Activated T-cell treated with anti-CD3 and anti-CD28 coated beads, Interleukin-2, amount 50 U/mL, for 72 hours (primary cell): ENCODE measurements at regions not wholly inside any gene's neighbourhood (a gene's known extent, or its start where the extent isn't known, plus 50 kb on each side); places are given as distances from the start of the nearest gene placed in this dataset.
A peak's percentile ranks its signal among the peaks of the same experiment; 100 is the strongest.

Source experiments
- ATAC-seq, 2 donors: fragments of 150-1000 bp; cut with Tn5 transposase; replicated peaks in 1 of 2; 2 replicates each; pipeline ENCODE4 v1.10.0; 2021; ENCODE audit warnings: moderate library complexity in 2 of 2, mild to moderate bottlenecking in 1 of 2
- DNase-seq, 2 donors: peaks; one replicate each; pipeline ENCODE4 v3.0.0; 2021 to 2022; ENCODE audit warnings: mixed read lengths in 1 of 2
- H3K27ac Mint-ChIP-seq: one replicate; pipeline ENCODE4 v1.8.0; 2022; ENCODE audit warnings: mild to moderate bottlenecking, moderate library complexity, mixed read lengths
- H3K27me3 Mint-ChIP-seq: one replicate; pipeline ENCODE4 v1.8.0; 2022; ENCODE audit warnings: low read depth, mixed read lengths
- H3K36me3 Mint-ChIP-seq, 2 donors: one replicate each; pipeline ENCODE4 v1.8.0; 2022; ENCODE audit warnings: mixed read lengths in 2 of 2, mild to moderate bottlenecking in 1 of 2; ENCODE audit not compliant: insufficient read depth in 2 of 2
- H3K4me1 Mint-ChIP-seq: one replicate; pipeline ENCODE4 v1.8.0; 2022; ENCODE audit warnings: low read depth, mixed read lengths
- H3K4me3 Mint-ChIP-seq, 2 donors: one replicate each; pipeline ENCODE4 v1.8.0; 2022; ENCODE audit warnings: mild to moderate bottlenecking in 2 of 2, mixed read lengths in 2 of 2, moderate library complexity in 2 of 2
- H3K9me3 Mint-ChIP-seq, 2 donors: one replicate each; pipeline ENCODE4 v1.8.0; 2022; ENCODE audit warnings: mixed read lengths in 2 of 2

DNA sequence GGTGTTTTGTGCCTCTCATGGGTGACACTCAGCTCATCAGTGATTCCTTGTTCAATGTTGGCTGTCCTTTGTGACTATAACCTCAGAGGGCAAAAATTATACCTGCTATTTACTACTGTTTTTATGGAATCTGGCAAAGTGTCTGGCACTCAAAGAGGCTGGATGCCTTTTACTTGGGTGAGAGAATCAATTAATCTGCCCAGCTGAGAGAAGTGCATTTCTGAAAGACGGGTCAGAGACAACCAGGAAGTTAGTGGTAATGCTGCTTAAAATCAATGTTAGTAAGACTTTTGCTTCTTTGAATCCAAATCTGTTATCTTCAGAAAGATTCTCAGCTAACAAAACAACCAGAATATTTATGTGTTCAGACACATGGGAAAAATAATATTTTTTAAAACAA lies 436.2 kb upstream of the SUCLG2 start:
- H3K27ac Mint-ChIP-seq = peak overlapping the region; percentile 69
- ATAC-seq = no peak
- DNase-seq = no peak
- no peaks in the 10 kb centered on the region for H3K9me3 Mint-ChIP-seq
- H3K36me3 Mint-ChIP-seq = no peaks in the 10 kb centered on the region
- peak overlapping the region in 1 of 2 donors; percentile 57 for H3K4me3 Mint-ChIP-seq
- H3K4me1 Mint-ChIP-seq = peaks cover 48% of the 10 kb centered on the region
- H3K27me3 Mint-ChIP-seq = peaks cover 7% of the 10 kb centered on the region

DNA sequence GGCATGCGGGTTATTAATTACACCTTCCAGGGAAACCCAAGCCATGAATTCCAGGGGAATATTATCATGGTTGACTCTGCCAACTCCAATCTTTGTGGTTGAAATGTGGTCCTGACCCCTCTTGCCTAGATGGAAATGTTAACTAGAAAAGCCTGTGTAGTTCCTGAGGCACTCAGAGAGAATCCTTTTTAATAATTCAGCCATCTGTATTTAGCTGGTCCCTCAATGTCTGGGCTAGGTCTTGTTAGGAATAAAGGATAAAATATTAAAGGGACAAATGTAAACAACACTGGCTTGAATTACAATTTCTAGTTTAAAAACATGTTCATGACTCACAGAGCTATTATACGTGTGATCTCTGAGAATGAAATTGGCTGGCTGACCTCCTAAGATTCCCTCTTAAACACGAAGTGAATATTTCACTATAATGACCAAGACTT lies 435.2 kb upstream of the SUCLG2 start:
- H3K27ac Mint-ChIP-seq = no peak overlapping the region
- no peak for ATAC-seq
- H3K36me3 Mint-ChIP-seq = no peaks in the 10 kb centered on the region
- H3K9me3 Mint-ChIP-seq = peaks cover 0 to 2% of the 10 kb centered on the region in 2 donors
- peaks cover 7% of the 10 kb centered on the region for H3K27me3 Mint-ChIP-seq
- H3K4me1 Mint-ChIP-seq = peaks cover 50% of the 10 kb centered on the region
- H3K4me3 Mint-ChIP-seq = peak overlapping the region in 1 of 2 donors; percentile 31
- no peak for DNase-seq

DNA sequence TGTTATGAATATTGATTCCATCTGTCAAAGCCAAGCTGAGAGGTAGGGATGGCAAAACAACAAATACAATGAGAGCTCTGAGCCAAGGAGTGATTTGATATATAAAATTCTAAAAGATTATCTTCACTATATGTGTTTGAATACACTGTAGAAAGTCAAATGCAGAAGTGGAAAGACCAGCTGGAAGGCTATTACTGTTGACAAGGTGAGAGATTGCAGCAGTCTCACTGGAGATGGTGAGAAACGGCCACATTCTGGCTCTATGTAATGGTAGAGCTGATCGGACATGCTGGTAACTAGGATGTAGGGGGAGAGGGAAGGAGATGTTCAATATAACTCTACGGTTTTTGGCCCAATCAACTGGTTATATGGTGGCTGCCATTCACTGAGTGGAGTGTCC lies 434.2 kb upstream of the SUCLG2 start:
- H3K36me3 Mint-ChIP-seq = no peaks in the 10 kb centered on the region
- ATAC-seq (no peak), DNase-seq (no peak)
- peaks cover 7% of the 10 kb centered on the region for H3K27me3 Mint-ChIP-seq
- H3K4me1 Mint-ChIP-seq = peaks cover 50% of the 10 kb centered on the region
- H3K9me3 Mint-ChIP-seq = peaks cover 0 to 2% of the 10 kb centered on the region in 2 donors
- peak overlapping the region in 1 of 2 donors; percentile 22 for H3K4me3 Mint-ChIP-seq
- H3K27ac Mint-ChIP-seq = no peak overlapping the region

DNA sequence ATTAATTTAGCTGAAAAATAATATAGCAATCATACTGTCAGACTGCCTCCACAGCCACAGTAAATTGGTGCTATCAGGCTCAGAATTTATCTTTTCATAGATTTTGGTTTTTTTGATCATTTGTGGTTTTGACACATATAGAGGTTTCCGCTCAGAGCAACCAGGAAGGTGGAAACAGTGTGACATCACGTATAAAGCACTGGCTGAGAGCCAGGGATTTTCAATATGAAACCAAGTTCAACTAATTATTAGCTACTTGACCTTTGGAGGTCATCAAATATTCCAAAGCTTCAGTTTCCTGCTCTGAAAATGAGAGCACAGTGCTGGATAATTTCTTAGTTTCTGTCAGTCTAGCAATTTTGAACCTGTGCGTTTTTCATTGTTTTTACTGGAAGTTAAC lies 433.8 kb upstream of the SUCLG2 start:
- ATAC-seq (peak in 1 of 2 donors; percentile 28), DNase-seq (peak; percentile 7 to 17)
- Mint-ChIP-seq H3K9me3 (peaks cover 0 to 2% of the 10 kb centered on the region in 2 donors), H3K4me1 (peaks cover 50% of the 10 kb centered on the region), H3K27ac (no peak overlapping the region), H3K36me3 (no peaks in the 10 kb centered on the region), H3K4me3 (peak overlapping the region in 1 of 2 donors; percentile 22), H3K27me3 (peaks cover 7% of the 10 kb centered on the region)

DNA sequence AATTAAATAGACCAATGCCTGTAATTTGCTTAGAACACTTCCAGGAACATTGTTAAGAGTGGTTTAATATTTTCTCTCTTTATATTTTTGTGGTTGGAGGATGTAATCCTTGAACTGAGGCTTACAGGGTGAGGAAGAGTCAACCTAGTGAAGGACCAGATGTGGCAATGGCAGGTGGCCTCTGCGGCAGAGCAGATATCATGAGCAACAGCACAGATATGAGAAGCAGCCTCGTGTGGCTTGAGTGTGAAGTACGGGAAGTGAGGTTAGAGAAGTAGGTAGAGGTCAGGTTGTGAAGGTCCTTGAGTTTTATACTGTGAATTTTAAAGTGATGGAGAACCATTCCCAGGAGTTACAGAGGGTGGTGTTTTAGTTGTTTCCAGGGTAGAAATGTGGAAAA lies 417.6 kb upstream of the SUCLG2 start:
- Mint-ChIP-seq H3K4me3 (no peak overlapping the region), H3K9me3 (peaks cover 7 to 19% of the 10 kb centered on the region in 2 donors), H3K27me3 (no peaks in the 10 kb centered on the region), H3K4me1 (no peaks in the 10 kb centered on the region), H3K36me3 (peaks cover 9 to 11% of the 10 kb centered on the region in 2 donors), H3K27ac (no peak overlapping the region)
- DNase-seq = no peak
- no peak for ATAC-seq

DNA sequence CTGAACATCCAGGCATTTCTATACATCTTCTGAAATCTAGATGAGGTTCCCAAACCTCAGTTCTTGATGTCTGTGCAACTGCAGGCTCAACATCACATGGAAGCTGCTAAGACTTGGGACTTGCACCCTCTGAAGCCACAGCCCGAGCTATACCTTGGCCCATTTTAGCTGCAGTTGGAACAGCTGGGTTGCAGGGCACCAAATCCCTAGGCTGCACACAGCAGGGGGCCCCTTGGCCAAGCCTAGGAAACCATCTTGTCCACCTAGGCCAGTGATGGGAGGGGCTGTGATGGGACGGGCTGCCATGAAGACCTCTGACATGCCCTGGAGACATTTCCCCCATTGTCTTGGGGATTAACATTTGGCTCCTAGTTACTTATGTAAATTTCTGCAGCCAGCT lies 415.8 kb upstream of the SUCLG2 start:
- no peaks in the 10 kb centered on the region for H3K4me1 Mint-ChIP-seq
- H3K9me3 Mint-ChIP-seq = peaks cover 6 to 19% of the 10 kb centered on the region in 2 donors
- H3K4me3 Mint-ChIP-seq = no peak overlapping the region
- peaks cover 8 to 11% of the 10 kb centered on the region in 2 donors for H3K36me3 Mint-ChIP-seq
- no peak for ATAC-seq
- no peaks in the 10 kb centered on the region for H3K27me3 Mint-ChIP-seq
- no peak overlapping the region for H3K27ac Mint-ChIP-seq
- no peak for DNase-seq

DNA sequence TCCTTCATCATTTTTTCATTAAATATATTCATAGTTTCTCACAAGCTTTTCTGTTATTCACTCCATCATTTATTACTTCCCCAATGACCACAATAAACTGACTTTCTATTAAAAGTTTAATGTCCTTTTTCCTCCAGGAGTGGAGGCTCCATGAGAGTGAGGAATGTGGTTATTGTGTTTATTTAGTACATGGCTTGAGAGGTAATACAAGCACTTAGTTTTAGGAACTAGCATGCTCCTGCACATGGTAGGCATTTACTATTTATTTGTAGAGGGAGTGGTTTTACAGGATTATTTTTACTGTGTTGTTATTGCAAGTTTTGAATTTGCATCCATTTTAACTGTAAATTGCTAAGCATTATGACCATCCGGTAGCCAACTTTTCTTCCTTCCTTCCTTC lies 412.9 kb upstream of the SUCLG2 start:
- H3K9me3 Mint-ChIP-seq = peaks cover 6 to 16% of the 10 kb centered on the region in 2 donors
- DNase-seq (no peak), ATAC-seq (no peak)
- no peak overlapping the region for H3K27ac Mint-ChIP-seq
- H3K4me1 Mint-ChIP-seq = no peaks in the 10 kb centered on the region
- peaks cover 5 to 9% of the 10 kb centered on the region in 2 donors for H3K36me3 Mint-ChIP-seq
- H3K4me3 Mint-ChIP-seq = no peak overlapping the region
- no peaks in the 10 kb centered on the region for H3K27me3 Mint-ChIP-seq

DNA sequence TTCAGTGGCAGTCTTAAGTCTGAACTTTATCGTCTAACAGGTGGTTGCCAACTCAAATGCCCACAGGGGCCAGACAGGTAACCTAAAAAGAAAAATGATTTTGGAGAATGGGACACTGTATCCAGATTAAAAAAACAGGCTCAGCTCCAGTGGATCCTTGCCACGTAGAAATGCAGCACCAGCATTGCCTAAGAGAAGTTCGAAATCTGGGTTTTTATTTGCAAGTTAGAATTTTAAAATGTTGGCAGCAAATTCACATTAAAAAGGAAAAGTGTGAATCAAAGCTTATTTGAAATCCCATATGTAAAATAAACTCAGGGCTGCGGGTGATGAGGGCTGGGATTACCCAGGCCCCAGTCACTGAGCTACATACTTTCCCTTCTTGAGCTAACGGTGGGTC lies 408.5 kb upstream of the SUCLG2 start:
- no peaks in the 10 kb centered on the region for H3K9me3 Mint-ChIP-seq
- DNase-seq = no peak
- H3K27ac Mint-ChIP-seq = no peak overlapping the region
- peaks cover 31% of the 10 kb centered on the region for H3K4me1 Mint-ChIP-seq
- H3K36me3 Mint-ChIP-seq = no peaks in the 10 kb centered on the region
- H3K27me3 Mint-ChIP-seq = no peaks in the 10 kb centered on the region
- no peak for ATAC-seq
- H3K4me3 Mint-ChIP-seq = no peak overlapping the region

DNA sequence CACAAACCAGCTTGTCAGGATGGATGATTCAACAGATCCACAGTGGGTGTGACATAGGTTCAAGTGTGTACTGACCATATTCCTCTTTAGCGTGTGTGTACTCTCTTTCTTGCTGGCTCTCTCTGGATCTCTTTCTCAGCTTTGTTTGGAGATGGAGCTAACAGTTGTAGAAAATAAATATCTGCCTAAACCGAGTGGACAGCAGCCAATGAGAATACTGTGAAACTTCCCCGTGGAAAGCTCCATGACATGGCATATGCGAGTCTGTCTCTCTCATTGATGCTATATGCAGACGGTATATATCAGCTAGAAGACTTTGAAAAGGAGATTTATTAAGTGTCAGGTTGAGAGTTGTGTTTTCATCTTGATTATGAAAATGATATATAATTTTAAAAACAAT lies 406.5 kb upstream of the SUCLG2 start:
- Mint-ChIP-seq H3K9me3 (no peaks in the 10 kb centered on the region), H3K27ac (no peak overlapping the region), H3K36me3 (no peaks in the 10 kb centered on the region), H3K27me3 (no peaks in the 10 kb centered on the region), H3K4me1 (peaks cover 45% of the 10 kb centered on the region), H3K4me3 (no peak overlapping the region)
- ATAC-seq (no peak), DNase-seq (no peak)

DNA sequence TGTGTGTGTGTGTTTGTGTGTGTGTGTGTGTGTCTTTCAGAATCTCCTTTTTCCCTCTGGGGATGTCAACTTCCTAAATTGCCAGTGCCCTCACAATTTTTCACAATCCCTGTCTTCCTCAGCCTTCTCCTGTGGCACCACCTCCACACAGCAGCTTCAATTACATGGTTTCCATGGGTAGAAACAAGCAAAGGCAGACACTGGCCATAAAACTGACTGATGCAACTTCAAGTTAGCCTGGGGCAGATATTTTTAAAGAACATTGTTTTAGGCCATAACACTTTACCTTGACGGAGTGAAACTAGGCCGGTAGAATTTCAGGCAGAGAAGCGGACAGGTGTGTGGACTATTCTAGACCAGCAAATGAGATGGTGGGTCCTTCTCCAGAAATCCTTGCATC lies 405.8 kb upstream of the SUCLG2 start:
- Mint-ChIP-seq H3K9me3 (no peaks in the 10 kb centered on the region), H3K36me3 (no peaks in the 10 kb centered on the region), H3K27ac (no peak overlapping the region), H3K4me1 (peaks cover 47% of the 10 kb centered on the region), H3K27me3 (no peaks in the 10 kb centered on the region), H3K4me3 (no peak overlapping the region)
- no peak for ATAC-seq
- no peak for DNase-seq

DNA sequence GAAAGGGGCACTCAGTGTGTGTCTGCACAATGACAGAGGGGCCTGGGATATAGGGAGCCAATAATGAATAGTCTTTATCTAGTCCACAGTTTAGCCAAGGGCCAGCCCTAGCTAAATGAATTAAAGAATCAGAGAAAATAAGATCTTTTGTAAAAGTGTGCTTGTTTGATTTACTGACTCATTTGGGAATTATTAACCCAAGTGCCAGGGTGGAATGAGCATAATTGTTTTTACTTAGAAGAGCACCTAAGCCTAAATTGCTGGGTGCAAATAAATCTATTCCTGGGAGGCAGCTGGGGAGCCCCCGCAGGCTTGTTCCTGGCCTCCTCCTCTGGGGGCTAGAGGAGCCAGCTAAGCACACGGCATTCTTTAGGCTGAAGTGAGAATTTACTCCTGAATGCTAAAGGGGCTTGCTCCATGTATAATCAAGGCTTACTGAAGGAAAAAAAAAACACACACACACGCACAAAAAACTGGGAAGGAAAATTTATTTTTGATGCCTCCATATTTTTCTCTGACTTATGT lies 405.3 kb upstream of the SUCLG2 start:
- Mint-ChIP-seq H3K4me3 (no peak overlapping the region), H3K9me3 (no peaks in the 10 kb centered on the region), H3K27ac (no peak overlapping the region), H3K27me3 (no peaks in the 10 kb centered on the region), H3K36me3 (no peaks in the 10 kb centered on the region), H3K4me1 (peaks cover 47% of the 10 kb centered on the region)
- DNase-seq = no peak
- ATAC-seq = no peak

DNA sequence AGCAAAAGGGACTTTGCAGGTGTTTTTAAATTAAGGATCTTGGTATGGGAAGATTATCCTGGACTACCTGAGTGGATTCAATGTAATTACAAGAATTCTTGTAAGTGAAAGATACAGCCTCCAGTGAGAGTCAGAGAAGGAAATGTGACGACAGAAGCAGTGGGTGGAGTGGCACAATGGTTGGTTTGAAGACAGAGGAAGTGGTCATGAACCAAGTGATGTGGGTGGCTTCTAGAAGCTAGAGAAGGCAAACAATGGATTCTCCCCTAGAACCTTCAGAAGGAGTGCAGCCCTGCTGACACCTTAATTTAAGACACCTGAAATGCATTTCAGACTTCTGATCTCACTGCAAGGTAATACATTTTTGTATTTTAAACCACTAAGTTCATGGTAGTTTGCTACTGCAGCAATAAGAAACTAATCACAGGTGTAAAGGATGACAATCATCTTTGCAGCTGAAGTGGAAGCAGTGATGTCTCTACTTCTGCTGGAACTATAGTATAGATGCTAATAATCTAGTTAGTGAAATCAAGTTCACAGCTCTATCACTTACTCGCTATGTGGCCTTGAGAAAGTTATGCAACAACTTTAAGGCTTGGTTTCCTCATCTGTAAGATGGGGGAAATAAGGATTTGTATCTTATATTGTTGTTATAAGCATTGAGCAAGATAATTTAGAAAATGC lies 403.4 kb upstream of the SUCLG2 start:
- Mint-ChIP-seq H3K4me3 (peak overlapping the region; percentile 3 to 31), H3K36me3 (no peaks in the 10 kb centered on the region), H3K27me3 (no peaks in the 10 kb centered on the region), H3K27ac (peak overlapping the region; percentile 25), H3K4me1 (peaks cover 47% of the 10 kb centered on the region), H3K9me3 (no peaks in the 10 kb centered on the region)
- peak; percentile 52 to 59 for DNase-seq
- ATAC-seq = peak; percentile 99

DNA sequence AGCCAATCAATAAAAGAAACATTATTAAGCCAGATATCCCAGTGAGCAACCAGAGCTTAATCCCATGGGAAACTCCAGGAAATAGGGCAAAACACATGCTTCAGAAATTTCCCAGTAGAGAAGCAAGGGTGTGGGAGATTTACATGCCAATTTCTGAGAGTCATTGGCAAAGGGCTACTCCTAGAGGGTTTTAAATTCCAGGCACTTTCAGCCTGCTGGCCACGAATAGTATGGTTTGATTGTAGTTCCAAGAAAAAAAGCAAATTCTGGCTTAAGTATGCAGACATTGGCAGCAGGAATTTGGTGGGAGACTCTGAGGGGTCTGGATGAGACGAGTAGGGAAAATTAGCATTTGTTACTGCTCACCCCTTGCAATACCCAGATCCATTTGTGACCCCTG lies 402.1 kb upstream of the SUCLG2 start:
- H3K27ac Mint-ChIP-seq = no peak overlapping the region

DNA sequence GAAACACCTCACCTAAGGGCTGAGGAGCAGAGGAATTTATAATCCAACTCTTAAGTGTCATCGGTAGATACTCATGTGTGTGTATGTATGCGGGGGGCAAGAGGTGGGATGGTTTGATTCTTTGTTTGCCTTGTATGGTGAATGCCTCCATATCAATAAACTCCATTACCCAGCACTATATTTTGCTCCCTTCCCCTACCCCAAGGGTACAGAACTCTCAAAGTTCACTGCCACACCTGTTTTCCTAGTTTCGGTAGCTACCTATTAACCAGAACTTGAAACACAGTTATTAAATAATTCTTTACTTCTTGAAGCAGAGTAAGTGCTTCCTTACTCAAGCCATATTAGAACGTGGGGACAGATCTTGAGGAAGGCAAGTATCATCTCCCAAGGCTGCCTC lies 400.8 kb upstream of the SUCLG2 start:
- DNase-seq = no peak
- peaks cover 38% of the 10 kb centered on the region for H3K4me1 Mint-ChIP-seq

More for the DNA sequence above, 402.1 kb upstream of the SUCLG2 start:
- no peak overlapping the region for H3K4me3 Mint-ChIP-seq
- H3K27me3 Mint-ChIP-seq = no peaks in the 10 kb centered on the region
- DNase-seq (no peak), ATAC-seq (no peak)
- peaks cover 45% of the 10 kb centered on the region for H3K4me1 Mint-ChIP-seq
- no peaks in the 10 kb centered on the region for H3K9me3 Mint-ChIP-seq
- no peaks in the 10 kb centered on the region for H3K36me3 Mint-ChIP-seq

More for the DNA sequence above, 400.8 kb upstream of the SUCLG2 start:
- Mint-ChIP-seq H3K4me3 (no peak overlapping the region), H3K36me3 (no peaks in the 10 kb centered on the region), H3K27me3 (no peaks in the 10 kb centered on the region), H3K9me3 (no peaks in the 10 kb centered on the region), H3K27ac (no peak overlapping the region)
- no peak for ATAC-seq
